Aorta (tissue), 5 donors: ENCODE measurements at regions not wholly inside any gene's neighbourhood (a gene's known extent, or its start where the extent isn't known, plus 50 kb on each side); places are given as distances from the start of the nearest gene placed in this dataset.

Experiments used
- ATAC-seq: fragments of 200-7000 bp; cut with Tn5 transposase; one replicate; pipeline ENCODE4 v1.9.1; 2022; ENCODE audit warnings: moderate library complexity; ENCODE audit not compliant: low FRiP score
- DNase-seq, 2 donors: peaks; one replicate each; pipeline ENCODE4 v3.0.0-alpha.2; 2020
- H3K27ac ChIP-seq, 2 donors: one replicate each; pipeline ENCODE4 v1.5.1; 2013; ENCODE audit warnings: low read length in 2 of 2, mild to moderate bottlenecking in 2 of 2, moderate library complexity in 2 of 2, control low read depth in 1 of 2, inconsistent platforms in 1 of 2, low read depth in 1 of 2
- H3K27me3 ChIP-seq, 2 donors: one replicate each; pipeline ENCODE4 v1.6.1; 2013; ENCODE audit warnings: control low read depth in 1 of 2, low read length in 1 of 2, mild to moderate bottlenecking in 1 of 2, moderate library complexity in 1 of 2; ENCODE audit not compliant: insufficient read depth in 2 of 2, control insufficient read depth in 1 of 2
- H3K36me3 ChIP-seq, 2 donors: one replicate each; pipeline ENCODE4 v1.6.1; 2013; ENCODE audit warnings: control low read depth in 1 of 2, low read length in 1 of 2, mild to moderate bottlenecking in 1 of 2; ENCODE audit not compliant: insufficient read depth in 2 of 2, control insufficient read depth in 1 of 2
- H3K4me1 ChIP-seq, 2 donors: one replicate each; pipeline ENCODE4 v1.6.1; 2013; ENCODE audit warnings: low read length in 2 of 2, control low read depth in 1 of 2, mild to moderate bottlenecking in 1 of 2, moderate library complexity in 1 of 2; ENCODE audit not compliant: insufficient read depth in 2 of 2, control insufficient read depth in 1 of 2
- H3K4me3 ChIP-seq, 2 donors: one replicate each; pipeline ENCODE4 v1.5.1; 2013; ENCODE audit warnings: low read length in 2 of 2, control low read depth in 1 of 2, mild to moderate bottlenecking in 1 of 2
- H3K9me3 ChIP-seq: one replicate; pipeline ENCODE4 v1.6.1; 2013; ENCODE audit warnings: mild to moderate bottlenecking, low read length; ENCODE audit not compliant: control insufficient read depth
- WGBS, 2 donors: extraction: QIAGEN DNeasy Blood & Tissue Kit; methylation state at CpG; one replicate each; pipeline ENCODE4 v1.1.7; 2013; 5-methylcytosine and 5-hydroxymethylcytosine counted together
- intact Hi-C, 2 donors: fragments of 100-400 bp; cut with DNase I; formaldehyde crosslinking; loops; one replicate each; pipeline versions ENCODE4 v1.14.2 to v1.15.0; 2022
- donor health status: healthy with polysubstance abuse.
- donor health status: Bipolar disorder and iron deficiency.
- donor health status: DM: no; HTN: no; CAD: no.
- donor health status: DM: no; HTN: no; CAD: no.
- donor health status: DM: yes; HTN: yes; CAD: no.

DNA sequence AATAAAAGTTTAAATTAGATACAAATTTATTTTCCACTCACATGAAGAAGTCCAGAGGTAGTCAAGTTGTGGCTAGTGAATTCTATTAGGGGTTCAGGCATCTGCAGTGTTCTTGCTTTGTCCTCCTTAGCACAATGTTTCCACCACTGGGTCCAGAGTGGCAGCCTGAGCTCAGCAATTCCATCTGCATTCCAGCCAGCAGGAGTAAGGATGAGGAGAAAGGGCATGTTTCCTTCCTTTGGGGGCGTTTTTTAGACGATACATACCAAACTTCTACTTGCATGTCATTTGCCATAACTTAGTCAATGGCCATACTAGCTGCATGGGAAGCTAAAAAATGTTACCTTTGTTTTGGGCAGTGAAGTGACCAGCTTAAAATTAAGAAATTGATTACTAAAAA is 98.5 kb upstream of the VANGL1 start:
- no peaks in the 10 kb centered on the region for H3K4me1 ChIP-seq
- DNase-seq (no peak), ATAC-seq (no peak)
- intact Hi-C loops, result no loop called here
- 90 to 96% methylated on average over 2 of the region's 2 CpGs for WGBS, 2 donors
- H3K27me3 ChIP-seq, result no peaks in the 10 kb centered on the region
- H3K4me3 ChIP-seq, result no peak overlapping the region
- H3K27ac ChIP-seq, result no peak overlapping the region
- H3K9me3 ChIP-seq, result no peaks in the 10 kb centered on the region
- no peaks in the 10 kb centered on the region for H3K36me3 ChIP-seq

DNA sequence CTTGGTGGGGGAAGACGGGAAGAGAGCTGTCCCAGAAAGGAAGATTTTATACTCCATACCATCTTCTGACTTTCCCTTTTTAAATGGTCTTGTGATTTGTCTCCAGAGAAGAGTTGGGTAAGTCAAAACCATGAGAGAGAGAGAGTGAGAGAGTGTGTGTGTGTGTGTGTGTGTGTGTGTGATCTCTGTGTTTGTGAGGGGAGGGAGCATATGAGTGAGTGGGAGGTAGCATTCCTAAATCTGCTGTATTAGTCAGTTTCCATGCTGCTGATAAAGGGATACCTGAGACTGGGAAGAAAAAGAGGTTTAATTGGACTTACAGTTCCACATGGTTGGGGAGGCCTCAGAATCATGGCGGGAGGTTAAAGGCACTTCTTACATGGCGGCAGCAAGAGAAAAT is 102.0 kb upstream of the VANGL1 start:
- no peak overlapping the region for H3K27ac ChIP-seq
- WGBS, 2 donors, result 95 to 98% methylated on average over 3 of the region's 3 CpGs
- intact Hi-C loops, result no loop called here
- no peaks in the 10 kb centered on the region for H3K4me1 ChIP-seq
- no peak for ATAC-seq
- H3K4me3 ChIP-seq, result no peak overlapping the region
- no peaks in the 10 kb centered on the region for H3K36me3 ChIP-seq
- no peaks in the 10 kb centered on the region for H3K27me3 ChIP-seq
- no peak for DNase-seq
- H3K9me3 ChIP-seq, result no peaks in the 10 kb centered on the region

DNA sequence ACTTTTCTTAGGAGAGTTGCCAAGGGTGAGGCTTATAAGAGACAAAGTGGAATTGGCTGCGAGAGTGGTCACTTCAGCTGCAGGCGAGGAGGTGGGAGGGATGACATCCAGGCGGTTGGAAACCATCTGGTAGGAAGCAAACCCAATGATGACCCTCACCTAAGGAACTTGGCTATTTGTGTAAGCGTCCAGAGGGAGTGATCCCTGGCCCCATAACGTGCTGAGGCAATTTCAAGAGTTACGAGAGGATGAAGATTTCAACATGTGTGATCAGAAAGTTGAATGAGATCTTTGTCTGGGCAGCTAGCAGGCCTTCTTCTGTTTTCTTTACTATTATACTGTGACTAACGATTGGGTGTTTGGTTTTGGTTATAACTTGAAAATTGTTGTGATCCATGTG is 102.7 kb upstream of the VANGL1 start:
- 83 to 88% methylated on average over 7 of the region's 7 CpGs for WGBS, 2 donors
- Histone ChIP-seq H3K4me3 (no peak overlapping the region), H3K36me3 (no peaks in the 10 kb centered on the region), H3K9me3 (no peaks in the 10 kb centered on the region), H3K27me3 (no peaks in the 10 kb centered on the region), H3K27ac (no peak overlapping the region), H3K4me1 (no peaks in the 10 kb centered on the region)
- ATAC-seq (no peak), DNase-seq (no peak)
- intact Hi-C loops, result no loop called here

DNA sequence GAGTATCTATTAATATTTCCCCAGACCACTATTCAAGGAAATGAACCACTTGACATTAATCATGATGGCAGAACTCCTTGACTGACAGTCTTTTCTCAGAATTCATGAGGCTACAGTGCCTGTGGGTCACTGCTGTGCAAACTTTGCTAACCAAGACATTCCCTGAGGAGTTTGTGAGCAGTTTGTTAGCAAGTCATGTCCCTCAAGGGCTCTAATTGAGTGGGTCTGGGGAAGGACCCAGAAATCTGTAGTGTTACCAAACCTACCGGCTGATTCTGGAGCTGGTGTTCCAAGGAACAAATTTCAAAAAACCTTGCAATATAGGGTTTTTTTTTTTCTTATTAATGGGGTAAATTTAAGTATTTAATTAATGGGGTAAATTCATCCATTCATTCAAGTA is 103.2 kb upstream of the VANGL1 start:
- no peak overlapping the region for H3K4me3 ChIP-seq
- no peaks in the 10 kb centered on the region for H3K4me1 ChIP-seq
- DNase-seq, result no peak
- ATAC-seq, result no peak
- H3K27me3 ChIP-seq, result no peaks in the 10 kb centered on the region
- WGBS, 2 donors, result 97% methylated on average over 1 of the region's 1 CpG
- no peak overlapping the region for H3K27ac ChIP-seq
- no peaks in the 10 kb centered on the region for H3K36me3 ChIP-seq
- H3K9me3 ChIP-seq, result no peaks in the 10 kb centered on the region
- intact Hi-C loops, result no loop called here

DNA sequence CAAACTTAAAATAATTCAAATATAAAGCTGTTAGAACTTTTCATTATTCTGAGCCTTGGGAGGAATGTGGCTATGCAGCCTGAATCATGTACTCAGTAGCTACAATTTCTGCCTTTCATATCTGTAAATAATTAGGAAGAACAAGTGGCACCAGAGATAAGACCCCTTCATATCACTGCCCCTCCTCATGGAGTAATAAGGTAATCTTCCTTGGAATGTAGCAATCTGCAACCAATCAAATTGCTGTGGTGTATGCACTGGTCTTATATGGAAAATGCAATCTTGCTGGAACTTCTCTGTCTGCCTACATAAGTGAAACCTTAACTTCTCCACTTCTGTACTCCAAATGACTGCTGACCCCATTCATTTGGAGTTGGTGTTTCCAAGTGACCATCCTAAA is 104.4 kb upstream of the VANGL1 start:
- Histone ChIP-seq H3K27me3 (no peaks in the 10 kb centered on the region), H3K4me1 (no peaks in the 10 kb centered on the region), H3K36me3 (no peaks in the 10 kb centered on the region), H3K27ac (no peak overlapping the region), H3K9me3 (no peaks in the 10 kb centered on the region), H3K4me3 (no peak overlapping the region)
- intact Hi-C loops, result no loop called here
- DNase-seq (no peak), ATAC-seq (no peak)

DNA sequence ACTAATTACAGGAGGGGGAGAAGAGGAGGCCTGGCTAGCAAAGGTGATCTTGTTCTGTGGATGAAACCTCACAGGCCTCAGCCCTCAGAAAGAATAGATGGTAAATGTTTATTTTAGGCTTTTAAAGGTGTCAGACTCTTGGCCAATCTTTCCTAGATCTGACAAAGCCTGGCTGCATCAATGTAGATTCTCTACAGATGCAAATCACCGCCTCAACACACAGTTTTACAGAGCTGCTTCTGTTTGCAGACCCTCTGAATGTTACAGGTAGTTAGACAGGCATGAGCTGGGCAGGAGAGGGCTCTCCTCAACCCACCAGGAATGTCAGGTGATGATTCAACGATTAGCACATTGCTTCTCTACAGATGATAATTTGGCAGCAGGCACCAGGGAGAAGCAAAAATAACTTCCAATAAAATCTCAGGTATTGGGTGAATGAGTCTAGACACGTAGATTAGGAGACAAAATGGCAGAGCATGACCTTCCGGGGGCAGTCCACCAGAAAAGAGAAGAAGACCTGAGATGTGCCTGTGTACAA is 105.4 kb upstream of the VANGL1 start:
- no peaks in the 10 kb centered on the region for H3K4me1 ChIP-seq
- DNase-seq, result no peak
- H3K9me3 ChIP-seq, result no peaks in the 10 kb centered on the region
- no peak overlapping the region for H3K4me3 ChIP-seq
- no peak overlapping the region for H3K27ac ChIP-seq
- 93 to 94% methylated on average over 4 of the region's 4 CpGs for WGBS, 2 donors
- no peaks in the 10 kb centered on the region for H3K27me3 ChIP-seq
- intact Hi-C loops, result no loop called here
- no peaks in the 10 kb centered on the region for H3K36me3 ChIP-seq
- ATAC-seq, result no peak

DNA sequence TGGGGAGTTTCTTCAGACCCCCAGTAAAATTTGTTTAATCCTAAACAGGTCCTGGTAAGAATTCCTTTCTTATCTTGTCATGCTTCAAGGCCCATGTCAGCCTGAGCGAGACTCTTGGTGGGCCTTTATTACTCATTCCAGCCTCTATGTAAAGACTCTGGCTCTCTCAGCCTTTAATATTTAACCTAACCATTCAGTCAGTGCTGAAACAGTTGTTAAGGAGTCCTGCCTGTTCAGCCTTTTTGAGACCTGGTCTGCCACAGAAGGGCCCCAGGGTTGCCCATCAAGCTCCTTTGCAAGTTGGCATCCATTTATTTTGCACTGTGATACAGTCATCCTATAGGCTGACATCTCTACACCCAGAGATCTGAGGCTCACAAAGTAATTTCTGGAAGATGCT is 107.7 kb upstream of the VANGL1 start:
- no peak overlapping the region for H3K27ac ChIP-seq
- no peaks in the 10 kb centered on the region for H3K9me3 ChIP-seq
- H3K36me3 ChIP-seq, result no peaks in the 10 kb centered on the region
- no peak overlapping the region for H3K4me3 ChIP-seq
- H3K4me1 ChIP-seq, result no peaks in the 10 kb centered on the region
- 99 to 100% methylated on average over 1 of the region's 1 CpG for WGBS, 2 donors
- intact Hi-C loops, result no loop called here
- no peak for DNase-seq
- no peak for ATAC-seq
- no peaks in the 10 kb centered on the region for H3K27me3 ChIP-seq

DNA sequence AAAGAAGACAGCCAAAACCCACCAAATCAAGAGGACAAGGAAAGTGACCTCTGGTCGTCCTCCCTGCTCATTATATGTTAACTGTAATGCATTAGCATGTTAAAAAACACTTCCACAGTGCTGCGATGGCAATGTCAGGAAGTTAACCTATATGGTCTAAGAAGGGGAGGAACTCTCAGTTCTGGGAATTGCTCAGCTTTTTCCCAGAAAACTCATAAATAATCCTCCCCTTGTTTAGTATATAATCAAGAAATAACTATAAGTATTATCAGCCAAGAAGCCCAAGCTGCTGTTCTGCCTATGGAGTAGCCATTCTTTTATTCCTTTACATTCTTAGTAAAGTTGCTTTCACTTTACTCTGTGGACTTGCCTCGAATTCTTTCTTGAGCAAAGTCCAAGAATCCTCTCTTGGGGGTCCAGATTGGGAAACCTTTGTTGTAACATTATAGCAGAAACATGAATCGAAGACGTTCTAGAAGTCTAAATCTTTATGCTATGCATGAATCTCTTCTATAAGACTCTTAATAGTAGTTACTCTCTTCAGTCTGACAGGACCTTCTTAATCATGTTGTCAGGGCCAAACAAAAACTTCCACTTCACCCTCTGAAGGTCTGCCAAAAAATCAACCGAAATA is 110.0 kb upstream of the VANGL1 start:
- no peak for ATAC-seq
- Histone ChIP-seq H3K36me3 (no peaks in the 10 kb centered on the region), H3K4me1 (no peaks in the 10 kb centered on the region), H3K27ac (no peak overlapping the region), H3K4me3 (no peak overlapping the region), H3K27me3 (no peaks in the 10 kb centered on the region), H3K9me3 (no peaks in the 10 kb centered on the region)
- 49 to 53% methylated on average over 6 of the region's 6 CpGs for WGBS, 2 donors
- DNase-seq, result no peak
- intact Hi-C loops, result no loop called here

DNA sequence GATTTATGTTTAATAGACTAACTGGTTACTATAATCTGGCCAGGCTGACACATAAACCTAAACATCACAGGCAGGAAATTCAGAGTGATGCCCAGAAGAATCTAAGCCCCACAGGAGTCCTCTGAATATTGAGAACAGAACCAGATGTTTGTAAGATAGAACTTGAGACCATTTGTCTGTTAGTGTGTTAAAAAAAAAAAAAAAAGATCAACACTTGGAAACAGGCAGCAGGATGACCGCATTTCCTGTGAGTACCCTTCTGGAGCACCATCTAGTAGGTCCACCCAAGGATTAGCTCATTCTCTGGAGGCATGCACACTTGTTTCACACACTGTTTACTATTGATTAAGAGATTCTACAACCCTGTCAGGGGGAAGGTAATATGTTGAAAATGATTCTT is 111.4 kb upstream of the VANGL1 start:
- Histone ChIP-seq H3K9me3 (no peaks in the 10 kb centered on the region), H3K27ac (no peak overlapping the region), H3K36me3 (no peaks in the 10 kb centered on the region), H3K4me1 (no peaks in the 10 kb centered on the region), H3K27me3 (no peaks in the 10 kb centered on the region), H3K4me3 (no peak overlapping the region)
- ATAC-seq (no peak), DNase-seq (no peak)
- intact Hi-C loops, result no loop called here
- WGBS, 2 donors, result 36 to 86% methylated on average over 1 of the region's 1 CpG
